ENCODE measurements at regions not wholly inside any gene's neighbourhood (a gene's known extent, or its start where the extent isn't known, plus 50 kb on each side); places are given as distances from the start of the nearest gene placed in this dataset.

- Histone ChIP-seq H3K27me3 (no peaks in the 10 kb centered on the region), H3K4me3 (no peak overlapping the region), H3K4me1 (no peaks in the 10 kb centered on the region), H3K9me3 (no peaks in the 10 kb centered on the region), H3K27ac (no peak overlapping the region), H3K36me3 (peaks cover 12% of the 10 kb centered on the region)
- no peak for TF ChIP-seq POLR2A (IDR thresholded peaks at IDR 0.05)
- no peak for TF ChIP-seq CTCF (IDR thresholded peaks at IDR 0.05)
- TF ChIP-seq EP300 (IDR thresholded peaks at IDR 0.05), result no peak
- TF ChIP-seq POLR2AphosphoS5 (IDR thresholded peaks at IDR 0.05), result no peak
- WGBS, result 92% methylated on average over 3 of the region's 3 CpGs
- DNase-seq (ENCODE audit: low spot score in 2 of 2), result no peak
Measured at GRCh38 chr12:123033392-123034021, 53.0 kb downstream of the ARL6IP4 start.

GRCh38 chr12:123032736-123033391 is 52.4 kb downstream of the ARL6IP4 start:
- Histone ChIP-seq H3K36me3 (peaks cover 12% of the 10 kb centered on the region), H3K4me1 (no peaks in the 10 kb centered on the region), H3K9me3 (no peaks in the 10 kb centered on the region), H3K4me3 (no peak overlapping the region), H3K27me3 (no peaks in the 10 kb centered on the region), H3K27ac (no peak overlapping the region)
- no peak for TF ChIP-seq POLR2AphosphoS5 (IDR thresholded peaks at IDR 0.05)
- TF ChIP-seq CTCF (IDR thresholded peaks at IDR 0.05), result no peak
- no peak for TF ChIP-seq EP300 (IDR thresholded peaks at IDR 0.05)
- no peak for TF ChIP-seq POLR2A (IDR thresholded peaks at IDR 0.05)
- 84% methylated on average over 3 of the region's 8 CpGs for WGBS
- DNase-seq (ENCODE audit: low spot score in 2 of 2), result no peak
